H9 (cell line): ENCODE measurements at regions not wholly inside any gene's neighbourhood (a gene's known extent, or its start where the extent isn't known, plus 50 kb on each side); places are given as distances from the start of the nearest gene placed in this dataset.

Experiments used
- DNase-seq: peaks from one replicate; pipeline ENCODE4 v3.0.0-alpha.2; 2017
- H2AFZ ChIP-seq: one replicate; pipeline ENCODE4 v1.6.1; 2013; ENCODE audit warnings: mild to moderate bottlenecking, low read length, control low read depth, moderate library complexity
- H2AK5ac ChIP-seq: 2 replicates; pipeline ENCODE4 v1.6.1; 2013; ENCODE audit warnings: low read length, control low read depth, mixed read lengths; ENCODE audit not compliant: insufficient read length
- H2BK120ac ChIP-seq: one replicate; pipeline ENCODE4 v1.6.1; 2013; ENCODE audit warnings: low read depth, mild to moderate bottlenecking, low read length, control low read depth, inconsistent platforms; ENCODE audit not compliant: poor library complexity, severe bottlenecking
- H2BK12ac ChIP-seq: 2 replicates; pipeline ENCODE4 v1.6.1; 2013; ENCODE audit warnings: low read length, control low read depth, mixed read lengths, low read depth; ENCODE audit not compliant: insufficient read length
- H2BK15ac ChIP-seq: 2 replicates; pipeline ENCODE4 v1.6.1; 2013; ENCODE audit warnings: low read depth, low read length, control low read depth
- H2BK20ac ChIP-seq: one replicate; pipeline ENCODE4 v1.6.1; 2013; ENCODE audit warnings: low read depth, mild to moderate bottlenecking, low read length, control low read depth, inconsistent platforms; ENCODE audit not compliant: poor library complexity, severe bottlenecking
- H2BK5ac ChIP-seq: 2 replicates; pipeline ENCODE4 v1.6.1; 2013; ENCODE audit warnings: low read length, control low read depth, mixed read lengths; ENCODE audit not compliant: insufficient read length
- H3K14ac ChIP-seq: 2 replicates; pipeline ENCODE4 v1.6.1; 2013; ENCODE audit warnings: low read length, control low read depth; ENCODE audit not compliant: insufficient read depth
- H3K18ac ChIP-seq: 2 replicates; pipeline ENCODE4 v1.6.1; 2013; ENCODE audit warnings: low read depth, mild to moderate bottlenecking, mixed read lengths, low read length, control low read depth; ENCODE audit not compliant: insufficient read length
- H3K23ac ChIP-seq: 2 replicates; pipeline ENCODE4 v1.6.1; 2013; ENCODE audit warnings: low read length, control low read depth, mixed read lengths, low read depth; ENCODE audit not compliant: insufficient read length
- H3K23me2 ChIP-seq: 2 replicates; pipeline ENCODE4 v1.6.1; 2013; ENCODE audit warnings: low read depth, mild to moderate bottlenecking, mixed read lengths, low read length, control low read depth; ENCODE audit not compliant: insufficient read length, poor library complexity, severe bottlenecking
- H3K27ac ChIP-seq: 2 replicates; pipeline ENCODE4 v1.5.1; 2013; ENCODE audit warnings: low read length, control low read depth, mixed read lengths, low read depth; ENCODE audit not compliant: insufficient read length
- H3K27me3 ChIP-seq: 2 replicates; pipeline ENCODE4 v1.6.1; 2013; ENCODE audit warnings: low read length, control low read depth, inconsistent platforms; ENCODE audit not compliant: insufficient read depth
- H3K4ac ChIP-seq: 2 replicates; pipeline ENCODE4 v1.6.1; 2013; ENCODE audit warnings: low read depth, mild to moderate bottlenecking, control low read depth, inconsistent platforms, low read length, moderate library complexity
- H3K4me1 ChIP-seq: 2 replicates; pipeline ENCODE4 v1.6.1; 2013; ENCODE audit warnings: low read length, control low read depth, inconsistent platforms; ENCODE audit not compliant: insufficient read depth
- H3K4me2 ChIP-seq: 2 replicates; pipeline ENCODE4 v1.6.1; 2013; ENCODE audit warnings: low read length, control low read depth, mixed read lengths; ENCODE audit not compliant: insufficient read length, insufficient read depth
- H3K56ac ChIP-seq: 2 replicates; pipeline ENCODE4 v1.6.1; 2013; ENCODE audit warnings: low read depth, mild to moderate bottlenecking, mixed read lengths, low read length, control low read depth; ENCODE audit not compliant: insufficient read length
- H3K79me1 ChIP-seq: 2 replicates; pipeline ENCODE4 v1.6.1; 2013; ENCODE audit warnings: low read depth, mild to moderate bottlenecking, moderate library complexity, low read length, control low read depth, inconsistent platforms; ENCODE audit not compliant: insufficient read depth, poor library complexity, severe bottlenecking
- H3K79me2 ChIP-seq: 2 replicates; pipeline ENCODE4 v1.6.1; 2013; ENCODE audit warnings: low read length, control low read depth, inconsistent platforms; ENCODE audit not compliant: insufficient read depth
- H3K9ac ChIP-seq: 2 replicates; pipeline ENCODE4 v1.6.1; 2013; ENCODE audit warnings: low read length, control low read depth, mixed read lengths; ENCODE audit not compliant: insufficient read length; ENCODE audit errors: extremely low read depth
- H3K9me3 ChIP-seq: one replicate; pipeline ENCODE4 v1.6.1; 2013; ENCODE audit warnings: low read depth, low read length, inconsistent platforms; ENCODE audit not compliant: control insufficient read depth
- H3T11ph ChIP-seq: one replicate; pipeline ENCODE4 v1.6.1; 2013; ENCODE audit warnings: mild to moderate bottlenecking, low read length, control low read depth, inconsistent platforms
- H4K20me1 ChIP-seq: one replicate; pipeline ENCODE4 v1.6.1; 2013; ENCODE audit not compliant: control insufficient read depth, insufficient read length, insufficient read depth
- H4K5ac ChIP-seq: 2 replicates; pipeline ENCODE4 v1.6.1; 2013; ENCODE audit warnings: low read depth, mild to moderate bottlenecking, mixed read lengths, low read length, control low read depth; ENCODE audit not compliant: insufficient read length
- H4K8ac ChIP-seq: replicated peaks from 2 replicates; pipeline ENCODE4 v1.6.1; 2013; ENCODE audit warnings: low read length, control low read depth, mixed read lengths, low read depth; ENCODE audit not compliant: insufficient read length
- H4K91ac ChIP-seq: 2 replicates; pipeline ENCODE4 v1.6.1; 2013; ENCODE audit warnings: low read depth, mild to moderate bottlenecking, moderate library complexity, mixed read lengths, low read length, control low read depth; ENCODE audit not compliant: insufficient read length
- H3K27ac Mint-ChIP-seq, 3 experiments: 2 replicates in 2 of 3; 3 replicates in 1 of 3; pipeline ENCODE4 v1.8.0; 2020 to 2021; ENCODE audit warnings: mixed read lengths in 3 of 3, mild to moderate bottlenecking in 1 of 3, moderate library complexity in 1 of 3
- H3K27me3 Mint-ChIP-seq: 2 replicates; pipeline ENCODE4 v1.8.0; 2021; ENCODE audit warnings: low read depth, mild to moderate bottlenecking, moderate library complexity, mixed read lengths
- H3K36me3 Mint-ChIP-seq, 3 experiments: 2 replicates in 2 of 3; 3 replicates in 1 of 3; pipeline ENCODE4 v1.8.0; 2020 to 2021; ENCODE audit warnings: low read depth in 3 of 3, mixed read lengths in 3 of 3; ENCODE audit not compliant: insufficient read depth in 1 of 3
- H3K4me1 Mint-ChIP-seq, 2 experiments: 2 replicates each; pipeline ENCODE4 v1.8.0; 2020; ENCODE audit warnings: mixed read lengths in 2 of 2
- H3K4me3 Mint-ChIP-seq, 2 experiments: 2 replicates in 1 of 2; 3 replicates in 1 of 2; pipeline ENCODE4 v1.8.0; 2020 to 2021; ENCODE audit warnings: mild to moderate bottlenecking in 2 of 2, mixed read lengths in 2 of 2, moderate library complexity in 1 of 2
- H3K9me3 Mint-ChIP-seq, 2 experiments: 2 replicates in 1 of 2; 3 replicates in 1 of 2; pipeline ENCODE4 v1.8.0; 2020; ENCODE audit warnings: mild to moderate bottlenecking in 2 of 2, mixed read lengths in 2 of 2, moderate library complexity in 1 of 2
- CTCF ChIP-seq: fragments of 200-600 bp; sonication (generic); conservative IDR thresholded peaks from 3 replicates; pipeline ENCODE4 v1.8.0; 2021; ENCODE audit warnings: antibody characterized with exemption, mild to moderate bottlenecking
- WGBS: extraction: QIAGEN DNeasy Blood & Tissue Kit; methylation state at CpG from one replicate; pipeline ENCODE4 v1.1.7; 2013; ENCODE audit warnings: missing lambda C conversion rate, low lambda C conversion rate, mixed read lengths; ENCODE audit not compliant: insufficient read length; ENCODE audit errors: extremely low coverage; 5-methylcytosine and 5-hydroxymethylcytosine counted together

GRCh38 chr13:68692049-68692448 lies 1415.6 kb upstream of the ATXN8OS start:
- Mint-ChIP-seq H3K4me3 (no peak overlapping the region), H3K9me3 (no peaks in the 10 kb centered on the region), H3K27me3 (no peaks in the 10 kb centered on the region), H3K4me1 (peaks cover 10 to 13% of the 10 kb centered on the region in 2 experiments), H3K27ac (no peak overlapping the region), H3K36me3 (no peaks in the 10 kb centered on the region)
- no peak overlapping the region for H2AFZ ChIP-seq
- WGBS: no CpG with 5 or more reads among the region's 1 CpG
- H3K4me1 ChIP-seq: peaks cover 2% of the 10 kb centered on the region; the same call in 1 of the 2 replicates
- H3K18ac ChIP-seq: no peak overlapping the region
- no peak overlapping the region for H4K91ac ChIP-seq
- no peak overlapping the region for H3K56ac ChIP-seq
- no peak overlapping the region for H2BK5ac ChIP-seq
- no peak overlapping the region for H2BK15ac ChIP-seq
- no peaks in the 10 kb centered on the region for H3K79me2 ChIP-seq
- H3K23ac ChIP-seq: no peak overlapping the region
- no peak overlapping the region for H2AK5ac ChIP-seq
- no peak for DNase-seq
- no peak overlapping the region for H3K4me2 ChIP-seq
- no peaks in the 10 kb centered on the region for H3K23me2 ChIP-seq
- H3K9ac ChIP-seq: no peak overlapping the region
- no peak overlapping the region for H2BK20ac ChIP-seq
- no peaks in the 10 kb centered on the region for H3K9me3 ChIP-seq
- no peak overlapping the region for H3K4ac ChIP-seq
- no peak overlapping the region for H2BK12ac ChIP-seq
- no peaks in the 10 kb centered on the region for H4K20me1 ChIP-seq
- no peak overlapping the region for H3K14ac ChIP-seq
- no peak overlapping the region for H4K5ac ChIP-seq
- no peaks in the 10 kb centered on the region for H3K27me3 ChIP-seq
- no peak for TF ChIP-seq CTCF
- no peak overlapping the region for H2BK120ac ChIP-seq
- H4K8ac ChIP-seq: no peak overlapping the region
- H3K79me1 ChIP-seq: no peaks in the 10 kb centered on the region
- H3K27ac ChIP-seq: no peak overlapping the region
- no peak overlapping the region for H3T11ph ChIP-seq
